Fibroblast of lung (primary cell): ENCODE measurements at regions not wholly inside any gene's neighbourhood (a gene's known extent, or its start where the extent isn't known, plus 50 kb on each side); places are given as distances from the start of the nearest gene placed in this dataset.

Experiments
- CTCF ChIP-seq, 2 donors: IDR thresholded peaks in 1 of 2; conservative IDR thresholded peaks in 1 of 2; 1 replicate in 1 of 2; 2 replicates in 1 of 2; pipeline ENCODE4 v1.5.1; 2011 to 2012; ENCODE audit warnings: low read length in 2 of 2, control low read depth in 1 of 2, inconsistent platforms in 1 of 2, low read depth in 1 of 2, mild to moderate bottlenecking in 1 of 2
- EZH2 ChIP-seq: IDR thresholded peaks from 2 replicates; pipeline ENCODE4 v1.5.1; 2012; ENCODE audit warnings: low read length, control low read depth, mild to moderate bottlenecking; ENCODE audit errors: missing control alignments

- TF ChIP-seq CTCF (conservative IDR thresholded peaks at IDR 0.05 in 1 of 2, IDR thresholded peaks at IDR 0.05 in 1 of 2; ENCODE audit: low read depth in 1 of 2, low read length in 2 of 2), result no peak
- TF ChIP-seq EZH2, result no peak
Observed at GRCh38 chr2:33913071-33913616, 314.0 kb upstream of the FAM98A start.
